Panc1 (cell line): ENCODE measurements at regions not wholly inside any gene's neighbourhood (a gene's known extent, or its start where the extent isn't known, plus 50 kb on each side); places are given as distances from the start of the nearest gene placed in this dataset.

Experiments
- ATAC-seq: fragments of 200-7000 bp; cut with Tn5 transposase; 2 replicates; pipeline ENCODE4 v1.9.1; 2020; ENCODE audit warnings: mild to moderate bottlenecking, moderate library complexity
- BruUV-seq: library from RNA; stranded (reverse); fragments of 400-500 nt; replicated peaks from 2 replicates; lab custom pipeline; 2021; lab: Mats Ljungman, UMichigan
- CTCF ChIA-PET: fragments of 300-600 bp; sonication (Branson Sonifier 250); formaldehyde crosslinking; loops from one replicate; lab custom pipeline; 2022; ENCODE audit warnings: antibody characterized with exemption; lab: Charles Lee
- POLR2A ChIA-PET: fragments of 300-600 bp; sonication (Branson Sonifier 250); formaldehyde crosslinking; loops from one replicate; lab custom pipeline; 2022; ENCODE audit warnings: antibody characterized with exemption; lab: Charles Lee
- DNase-seq: peaks from one replicate; pipeline ENCODE4 v3.0.0-alpha.2; 2010; ENCODE audit warnings: low read depth, low spot score
- H3K27ac ChIP-seq: 2 replicates; pipeline ENCODE4 v1.5.1; 2011; ENCODE audit warnings: mild to moderate bottlenecking, low read length, inconsistent platforms
- H3K27me3 ChIP-seq: fragments of 200-500 bp; sonication (Bioruptor generic); 2 replicates; pipeline ENCODE4 v1.6.0; 2014; ENCODE audit warnings: low read length, inconsistent platforms; ENCODE audit not compliant: control insufficient read depth, insufficient read depth
- H3K36me3 ChIP-seq: fragments of 200-500 bp; sonication (Bioruptor generic); 2 replicates; pipeline ENCODE4 v1.5.1; 2014; ENCODE audit warnings: inconsistent platforms, mild to moderate bottlenecking, low read length, moderate library complexity; ENCODE audit not compliant: control insufficient read depth, insufficient read depth
- H3K4me1 ChIP-seq: 2 replicates; pipeline ENCODE4 v1.5.1; 2011; ENCODE audit warnings: inconsistent platforms, mild to moderate bottlenecking, low read length, moderate library complexity; ENCODE audit not compliant: control insufficient read depth, insufficient read depth
- H3K4me3 ChIP-seq, 2 experiments: 2 replicates each; pipeline ENCODE4 v1.5.1; 2011 to 2012; ENCODE audit warnings: low read depth in 2 of 2, low read length in 2 of 2, mild to moderate bottlenecking in 2 of 2, inconsistent platforms in 1 of 2, moderate library complexity in 1 of 2
- H3K9me3 ChIP-seq: fragments of 200-500 bp; sonication (Bioruptor generic); 2 replicates; pipeline ENCODE4 v1.5.1; 2014; ENCODE audit warnings: low read depth, mild to moderate bottlenecking, inconsistent platforms, low read length, moderate library complexity; ENCODE audit not compliant: control insufficient read depth, insufficient read depth
- POLR2AphosphoS5 ChIP-seq: IDR thresholded peaks from 2 replicates; pipeline ENCODE4 v1.6.1; 2012; ENCODE audit warnings: mild to moderate bottlenecking, low read depth, low read length, moderate library complexity
- SIN3A ChIP-seq: IDR thresholded peaks from 2 replicates; pipeline ENCODE4 v1.6.1; 2012; ENCODE audit warnings: low read depth, mild to moderate bottlenecking, low read length, moderate library complexity, borderline replicate concordance; ENCODE audit not compliant: insufficient read depth
- TCF7L2 ChIP-seq: IDR thresholded peaks from 2 replicates; pipeline ENCODE4 v1.6.1; 2011; ENCODE audit warnings: mild to moderate bottlenecking, low read depth, low read length, inconsistent platforms
- in situ Hi-C: cut with HindIII; loops from 2 replicates; pipeline ENCODE4 v1.10.0; 2016; ENCODE audit warnings: low sequenced_read_pairs, low pct_unique_long_range_greater_than_20kb
- intact Hi-C: fragments of 100-400 bp; cut with micrococcal nuclease; formaldehyde crosslinking; loops from one replicate; pipeline ENCODE4 v1.10.0; 2022; ENCODE audit not compliant: unreplicated experiment
- TF ChIP-seq, protein P1 (sequence below), 2 experiments: IDR thresholded peaks; 2 replicates each; pipeline ENCODE4 v1.6.1; 2011 to 2012; ENCODE audit warnings: low read depth in 2 of 2, control low read depth in 1 of 2, low read length in 1 of 2, mild to moderate bottlenecking in 1 of 2, moderate library complexity in 1 of 2; ENCODE audit not compliant: insufficient read depth in 1 of 2
- TF ChIP-seq, protein P2 (sequence below): fragments of 450-650 bp; IDR thresholded peaks from 2 replicates; pipeline ENCODE4 v1.5.1; 2017; ENCODE audit warnings: mild to moderate bottlenecking

DNA sequence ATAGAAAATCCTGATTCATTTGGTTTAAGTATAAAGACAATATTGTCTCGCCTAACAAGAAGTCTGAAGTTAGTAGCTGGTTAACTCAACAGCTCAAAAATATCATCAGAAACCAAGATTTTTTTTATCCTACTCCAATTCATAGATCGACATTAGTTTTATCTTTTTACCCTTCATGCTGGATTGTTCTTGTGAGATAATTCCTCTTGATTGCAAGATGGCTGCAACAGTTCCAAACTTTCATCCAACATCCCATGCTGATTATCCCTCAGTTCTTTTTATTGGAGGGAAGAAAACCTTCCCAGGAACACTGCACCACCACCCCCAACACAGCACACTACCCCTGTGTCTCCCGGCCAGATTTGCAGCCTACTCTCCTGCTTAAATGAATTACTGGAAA is 370.2 kb upstream of the RAB6C start:
- intact Hi-C loops: no loop called here
- no peak overlapping the region for H3K4me3 ChIP-seq
- no peaks in the 10 kb centered on the region for H3K27me3 ChIP-seq
- H3K4me1 ChIP-seq: no peaks in the 10 kb centered on the region
- H3K36me3 ChIP-seq: no peaks in the 10 kb centered on the region
- POLR2A ChIA-PET: no interaction called here
- ATAC-seq: no peak
- in situ Hi-C loops: no loop called here
- TF ChIP-seq SIN3A: no peak
- TF ChIP-seq, protein P1, sequence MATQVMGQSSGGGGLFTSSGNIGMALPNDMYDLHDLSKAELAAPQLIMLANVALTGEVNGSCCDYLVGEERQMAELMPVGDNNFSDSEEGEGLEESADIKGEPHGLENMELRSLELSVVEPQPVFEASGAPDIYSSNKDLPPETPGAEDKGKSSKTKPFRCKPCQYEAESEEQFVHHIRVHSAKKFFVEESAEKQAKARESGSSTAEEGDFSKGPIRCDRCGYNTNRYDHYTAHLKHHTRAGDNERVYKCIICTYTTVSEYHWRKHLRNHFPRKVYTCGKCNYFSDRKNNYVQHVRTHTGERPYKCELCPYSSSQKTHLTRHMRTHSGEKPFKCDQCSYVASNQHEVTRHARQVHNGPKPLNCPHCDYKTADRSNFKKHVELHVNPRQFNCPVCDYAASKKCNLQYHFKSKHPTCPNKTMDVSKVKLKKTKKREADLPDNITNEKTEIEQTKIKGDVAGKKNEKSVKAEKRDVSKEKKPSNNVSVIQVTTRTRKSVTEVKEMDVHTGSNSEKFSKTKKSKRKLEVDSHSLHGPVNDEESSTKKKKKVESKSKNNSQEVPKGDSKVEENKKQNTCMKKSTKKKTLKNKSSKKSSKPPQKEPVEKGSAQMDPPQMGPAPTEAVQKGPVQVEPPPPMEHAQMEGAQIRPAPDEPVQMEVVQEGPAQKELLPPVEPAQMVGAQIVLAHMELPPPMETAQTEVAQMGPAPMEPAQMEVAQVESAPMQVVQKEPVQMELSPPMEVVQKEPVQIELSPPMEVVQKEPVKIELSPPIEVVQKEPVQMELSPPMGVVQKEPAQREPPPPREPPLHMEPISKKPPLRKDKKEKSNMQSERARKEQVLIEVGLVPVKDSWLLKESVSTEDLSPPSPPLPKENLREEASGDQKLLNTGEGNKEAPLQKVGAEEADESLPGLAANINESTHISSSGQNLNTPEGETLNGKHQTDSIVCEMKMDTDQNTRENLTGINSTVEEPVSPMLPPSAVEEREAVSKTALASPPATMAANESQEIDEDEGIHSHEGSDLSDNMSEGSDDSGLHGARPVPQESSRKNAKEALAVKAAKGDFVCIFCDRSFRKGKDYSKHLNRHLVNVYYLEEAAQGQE (IDR thresholded peaks at IDR 0.05; ENCODE audit: insufficient read depth in 1 of 2, low read depth in 2 of 2, low read length in 1 of 2): no peak
- no peak for TF ChIP-seq POLR2AphosphoS5
- TF ChIP-seq TCF7L2: no peak
- TF ChIP-seq, protein P2, sequence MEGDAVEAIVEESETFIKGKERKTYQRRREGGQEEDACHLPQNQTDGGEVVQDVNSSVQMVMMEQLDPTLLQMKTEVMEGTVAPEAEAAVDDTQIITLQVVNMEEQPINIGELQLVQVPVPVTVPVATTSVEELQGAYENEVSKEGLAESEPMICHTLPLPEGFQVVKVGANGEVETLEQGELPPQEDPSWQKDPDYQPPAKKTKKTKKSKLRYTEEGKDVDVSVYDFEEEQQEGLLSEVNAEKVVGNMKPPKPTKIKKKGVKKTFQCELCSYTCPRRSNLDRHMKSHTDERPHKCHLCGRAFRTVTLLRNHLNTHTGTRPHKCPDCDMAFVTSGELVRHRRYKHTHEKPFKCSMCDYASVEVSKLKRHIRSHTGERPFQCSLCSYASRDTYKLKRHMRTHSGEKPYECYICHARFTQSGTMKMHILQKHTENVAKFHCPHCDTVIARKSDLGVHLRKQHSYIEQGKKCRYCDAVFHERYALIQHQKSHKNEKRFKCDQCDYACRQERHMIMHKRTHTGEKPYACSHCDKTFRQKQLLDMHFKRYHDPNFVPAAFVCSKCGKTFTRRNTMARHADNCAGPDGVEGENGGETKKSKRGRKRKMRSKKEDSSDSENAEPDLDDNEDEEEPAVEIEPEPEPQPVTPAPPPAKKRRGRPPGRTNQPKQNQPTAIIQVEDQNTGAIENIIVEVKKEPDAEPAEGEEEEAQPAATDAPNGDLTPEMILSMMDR: no peak
- H3K9me3 ChIP-seq: no peaks in the 10 kb centered on the region
- no TSS peak for BruUV-seq
- no peak overlapping the region for H3K27ac ChIP-seq
- no peak for DNase-seq
- CTCF ChIA-PET: no interaction called here

DNA sequence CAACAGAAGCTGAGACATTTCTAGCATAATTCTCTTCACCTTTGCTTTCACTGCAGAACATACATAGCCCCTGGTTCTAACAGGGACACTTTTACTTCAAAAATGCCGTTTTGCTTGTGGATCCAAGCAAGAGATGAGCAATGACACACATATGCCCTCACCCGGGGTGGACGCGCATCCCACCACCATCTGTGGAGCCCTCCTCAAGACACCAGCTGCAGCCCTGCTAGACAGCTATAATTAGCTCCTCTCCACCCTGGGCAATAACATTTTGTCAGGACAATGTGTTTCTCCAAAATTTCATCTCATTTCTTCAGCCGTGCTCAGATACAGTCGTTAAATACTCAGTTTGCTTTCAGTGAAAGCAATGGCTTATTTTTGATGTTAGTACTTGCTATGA is 368.7 kb upstream of the RAB6C start:
- Histone ChIP-seq H3K9me3 (no peaks in the 10 kb centered on the region), H3K4me3 (no peak overlapping the region), H3K27me3 (no peaks in the 10 kb centered on the region; the same call in 1 of the 2 replicates), H3K4me1 (no peaks in the 10 kb centered on the region), H3K27ac (no peak overlapping the region), H3K36me3 (no peaks in the 10 kb centered on the region)
- TF ChIP-seq TCF7L2: no peak
- intact Hi-C loops (no loop called here), in situ Hi-C loops (no loop called here)
- BruUV-seq: no TSS peak
- DNase-seq (no peak), ATAC-seq (no peak)
- ChIA-PET CTCF (no interaction called here), POLR2A (no interaction called here)

DNA sequence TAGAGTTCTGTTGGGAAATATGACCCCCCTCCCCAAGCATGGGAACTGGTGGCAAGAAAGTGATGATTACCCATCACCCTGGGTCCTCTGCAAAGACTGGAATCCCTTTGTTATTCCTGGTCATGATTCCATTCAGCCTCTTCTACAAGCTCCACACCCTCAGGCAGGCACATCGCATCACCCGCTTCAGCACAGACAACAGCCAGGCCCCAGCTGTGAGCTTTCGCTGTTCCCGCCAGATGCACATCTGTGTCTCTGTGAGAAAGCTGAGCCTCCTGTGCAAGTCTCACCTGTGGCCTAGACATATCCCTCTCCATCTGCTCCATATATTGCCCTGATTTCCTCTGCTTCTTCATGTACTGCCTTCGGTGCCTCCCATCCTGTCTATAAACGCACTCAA is 368.0 kb upstream of the RAB6C start:
- POLR2A ChIA-PET: no interaction called here
- BruUV-seq: no TSS peak

More for the DNA sequence above, 368.0 kb upstream of the RAB6C start:
- no peaks in the 10 kb centered on the region for H3K9me3 ChIP-seq
- TF ChIP-seq, protein P2: no peak
- TF ChIP-seq POLR2AphosphoS5: no peak
- no peak for TF ChIP-seq TCF7L2
- TF ChIP-seq, protein P1 (IDR thresholded peaks at IDR 0.05; ENCODE audit: insufficient read depth in 1 of 2, low read depth in 2 of 2, low read length in 1 of 2): no peak
- no peak for TF ChIP-seq SIN3A
- H3K27ac ChIP-seq: no peak overlapping the region
- intact Hi-C loops: no loop called here
- ATAC-seq: no peak
- no peaks in the 10 kb centered on the region for H3K4me1 ChIP-seq
- CTCF ChIA-PET: no interaction called here
- H3K27me3 ChIP-seq: peaks cover 5% of the 10 kb centered on the region; the same call in 1 of the 2 replicates
- no peaks in the 10 kb centered on the region for H3K36me3 ChIP-seq
- no peak for DNase-seq
- in situ Hi-C loops: no loop called here
- no peak overlapping the region for H3K4me3 ChIP-seq
